SK-N-SH treated with all-trans-retinoic acid at 6 μM for 48 hours (cell line): ENCODE measurements at regions not wholly inside any gene's neighbourhood (a gene's known extent, or its start where the extent isn't known, plus 50 kb on each side); places are given as distances from the start of the nearest gene placed in this dataset.

ENCODE experiments used
- ATAC-seq: fragments of 200-7000 bp; cut with Tn5 transposase; 3 replicates; pipeline ENCODE4 v1.9.1; 2020; ENCODE audit warnings: mild to moderate bottlenecking, moderate library complexity
- ARNTL ChIP-seq: fragments of 450-650 bp; formaldehyde crosslinking; IDR thresholded peaks from 2 replicates; pipeline ENCODE4 v1.5.0; 2020; ENCODE audit warnings: low read depth, mild to moderate bottlenecking, moderate library complexity, borderline replicate concordance
- CREB5 ChIP-seq: fragments of 250-450 bp; sonication (Bioruptor Pico); IDR thresholded peaks from 2 replicates; pipeline ENCODE4 v1.5.1; 2020; ENCODE audit warnings: low read depth, mild to moderate bottlenecking, moderate library complexity
- CSDC2 ChIP-seq: fragments of 250-450 bp; sonication (Bioruptor Pico); IDR thresholded peaks from 2 replicates; pipeline ENCODE4 v1.5.0; 2020; ENCODE audit warnings: mild to moderate bottlenecking, moderate library complexity
- GLIS3 ChIP-seq: fragments of 250-450 bp; sonication (Bioruptor Pico); IDR thresholded peaks from 2 replicates; pipeline ENCODE4 v1.5.0; 2020; ENCODE audit warnings: mild to moderate bottlenecking, moderate library complexity
- OSR1 ChIP-seq: fragments of 250-450 bp; sonication (Bioruptor Pico); IDR thresholded peaks from 2 replicates; pipeline ENCODE4 v1.8.0; 2022; ENCODE audit warnings: moderate library complexity, mild to moderate bottlenecking, inconsistent platforms
- PATZ1 ChIP-seq: fragments of 250-450 bp; sonication (Bioruptor Pico); IDR thresholded peaks from 2 replicates; pipeline ENCODE4 v1.8.0; 2020; ENCODE audit warnings: mild to moderate bottlenecking, moderate library complexity, borderline replicate concordance
- PPARA ChIP-seq: fragments of 250-450 bp; sonication (Bioruptor Pico); IDR thresholded peaks from 2 replicates; pipeline ENCODE4 v1.5.0; 2020; ENCODE audit warnings: mild to moderate bottlenecking, borderline replicate concordance
- RARB ChIP-seq: fragments of 250-450 bp; sonication (Bioruptor Pico); IDR thresholded peaks from 2 replicates; pipeline ENCODE4 v1.8.0; 2021; ENCODE audit warnings: mild to moderate bottlenecking, moderate library complexity
- TCF4 ChIP-seq: fragments of 250-450 bp; sonication (Bioruptor Pico); IDR thresholded peaks from 2 replicates; pipeline ENCODE4 v1.8.0; 2021; ENCODE audit warnings: mild to moderate bottlenecking, moderate library complexity, borderline replicate concordance
- TOX ChIP-seq: fragments of 250-450 bp; sonication (Bioruptor Pico); IDR thresholded peaks from 2 replicates; pipeline ENCODE4 v1.8.0; 2021; ENCODE audit warnings: mild to moderate bottlenecking, moderate library complexity, borderline replicate concordance
- ZC3H10 ChIP-seq: fragments of 250-450 bp; sonication (Bioruptor Pico); IDR thresholded peaks from 2 replicates; pipeline ENCODE4 v1.5.1; 2021; ENCODE audit warnings: mild to moderate bottlenecking, moderate library complexity
- ZFP3 ChIP-seq: fragments of 250-450 bp; sonication (Bioruptor Pico); IDR thresholded peaks from 2 replicates; pipeline ENCODE4 v1.5.0; 2020; ENCODE audit warnings: mild to moderate bottlenecking, moderate library complexity
- ZFP30 ChIP-seq: fragments of 450-650 bp; formaldehyde crosslinking; IDR thresholded peaks from 2 replicates; pipeline ENCODE4 v1.5.0; 2022; ENCODE audit warnings: mild to moderate bottlenecking, moderate library complexity
- ZNF565 ChIP-seq: fragments of 450-650 bp; formaldehyde crosslinking; conservative IDR thresholded peaks from 2 replicates; pipeline ENCODE4 v1.5.0; 2020; ENCODE audit warnings: low read depth, mild to moderate bottlenecking, moderate library complexity
- ZNF70 ChIP-seq: fragments of 450-650 bp; formaldehyde crosslinking; IDR thresholded peaks from 2 replicates; pipeline ENCODE4 v1.5.0; 2020; ENCODE audit warnings: mild to moderate bottlenecking, moderate library complexity
- ZNF8 ChIP-seq: fragments of 450-650 bp; formaldehyde crosslinking; IDR thresholded peaks from 2 replicates; pipeline ENCODE4 v1.5.0; 2020; ENCODE audit warnings: mild to moderate bottlenecking, moderate library complexity
- TF ChIP-seq, protein P1 (sequence below): fragments of 250-450 bp; sonication (Bioruptor Pico); IDR thresholded peaks from 2 replicates; pipeline ENCODE4 v1.5.0; 2020; ENCODE audit warnings: mild to moderate bottlenecking, moderate library complexity
- TF ChIP-seq, protein P2 (sequence below): fragments of 250-450 bp; sonication (Bioruptor Pico); IDR thresholded peaks from 2 replicates; pipeline ENCODE4 v1.8.0; 2021; ENCODE audit warnings: low read depth, mild to moderate bottlenecking, moderate library complexity, borderline replicate concordance

- TF ChIP-seq OSR1 (CRISPR knock-in tag) (no peak), CSDC2 (CRISPR knock-in tag) (no peak), ARNTL (CRISPR knock-in tag) (no peak), ZNF70 (no peak)
- ATAC-seq: no peak
Observed at GRCh38 chr11:32331792-32332191, 103.5 kb downstream of the WT1 start.

GRCh38 chr11:32332990-32333319 is 102.4 kb downstream of the WT1 start:
- ATAC-seq: peak; percentile 71
- TF ChIP-seq ZFP3 (CRISPR knock-in tag) (no peak), ZNF565 (CRISPR knock-in tag) (no peak), CSDC2 (CRISPR knock-in tag) (no peak), ZNF70 (no peak), TOX (CRISPR knock-in tag) (no peak), ZC3H10 (no peak)
- TF ChIP-seq, protein P1, sequence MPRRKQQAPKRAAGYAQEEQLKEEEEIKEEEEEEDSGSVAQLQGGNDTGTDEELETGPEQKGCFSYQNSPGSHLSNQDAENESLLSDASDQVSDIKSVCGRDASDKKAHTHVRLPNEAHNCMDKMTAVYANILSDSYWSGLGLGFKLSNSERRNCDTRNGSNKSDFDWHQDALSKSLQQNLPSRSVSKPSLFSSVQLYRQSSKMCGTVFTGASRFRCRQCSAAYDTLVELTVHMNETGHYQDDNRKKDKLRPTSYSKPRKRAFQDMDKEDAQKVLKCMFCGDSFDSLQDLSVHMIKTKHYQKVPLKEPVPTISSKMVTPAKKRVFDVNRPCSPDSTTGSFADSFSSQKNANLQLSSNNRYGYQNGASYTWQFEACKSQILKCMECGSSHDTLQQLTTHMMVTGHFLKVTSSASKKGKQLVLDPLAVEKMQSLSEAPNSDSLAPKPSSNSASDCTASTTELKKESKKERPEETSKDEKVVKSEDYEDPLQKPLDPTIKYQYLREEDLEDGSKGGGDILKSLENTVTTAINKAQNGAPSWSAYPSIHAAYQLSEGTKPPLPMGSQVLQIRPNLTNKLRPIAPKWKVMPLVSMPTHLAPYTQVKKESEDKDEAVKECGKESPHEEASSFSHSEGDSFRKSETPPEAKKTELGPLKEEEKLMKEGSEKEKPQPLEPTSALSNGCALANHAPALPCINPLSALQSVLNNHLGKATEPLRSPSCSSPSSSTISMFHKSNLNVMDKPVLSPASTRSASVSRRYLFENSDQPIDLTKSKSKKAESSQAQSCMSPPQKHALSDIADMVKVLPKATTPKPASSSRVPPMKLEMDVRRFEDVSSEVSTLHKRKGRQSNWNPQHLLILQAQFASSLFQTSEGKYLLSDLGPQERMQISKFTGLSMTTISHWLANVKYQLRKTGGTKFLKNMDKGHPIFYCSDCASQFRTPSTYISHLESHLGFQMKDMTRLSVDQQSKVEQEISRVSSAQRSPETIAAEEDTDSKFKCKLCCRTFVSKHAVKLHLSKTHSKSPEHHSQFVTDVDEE (CRISPR knock-in tag): no peak

DNA sequence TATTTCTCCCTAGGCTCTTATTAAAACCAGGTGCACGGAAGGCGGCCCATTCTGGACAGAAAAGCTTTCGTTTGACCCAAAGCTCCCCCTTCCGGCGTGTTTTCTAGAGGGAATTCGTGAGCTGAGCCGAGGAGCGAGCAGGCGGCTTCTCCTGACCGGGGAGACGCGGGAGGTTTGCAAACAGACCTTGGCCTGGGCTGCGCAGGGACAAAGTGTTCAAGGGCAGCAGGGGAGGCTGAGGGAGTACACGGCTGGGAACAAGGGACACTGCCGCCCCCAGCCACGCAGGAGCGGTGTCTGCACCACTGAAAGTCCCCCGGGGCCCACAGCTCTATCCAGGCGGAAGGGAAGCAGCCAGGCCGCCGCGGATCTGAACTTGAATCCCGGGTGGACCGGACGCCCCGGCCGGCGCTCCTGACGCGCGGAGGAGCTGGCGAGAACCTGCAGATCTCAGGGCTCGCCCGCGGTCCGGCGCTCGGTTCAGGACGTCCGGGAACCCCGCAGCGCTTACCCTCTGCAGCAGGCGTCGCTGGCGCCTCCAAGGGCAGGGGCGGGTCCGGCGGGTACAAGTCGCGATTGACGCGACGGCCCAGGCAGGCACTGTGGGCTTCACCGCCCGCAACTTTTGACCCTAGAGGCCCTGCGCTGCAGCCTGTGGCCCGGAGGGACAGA is 101.9 kb downstream of the WT1 start:
- peak; percentile 93 for ATAC-seq
- TF ChIP-seq PPARA (CRISPR knock-in tag): no peak
- TF ChIP-seq ZFP30 (CRISPR knock-in tag): no peak
- no peak for TF ChIP-seq ZNF8 (CRISPR knock-in tag)
- no peak for TF ChIP-seq ZNF70

DNA sequence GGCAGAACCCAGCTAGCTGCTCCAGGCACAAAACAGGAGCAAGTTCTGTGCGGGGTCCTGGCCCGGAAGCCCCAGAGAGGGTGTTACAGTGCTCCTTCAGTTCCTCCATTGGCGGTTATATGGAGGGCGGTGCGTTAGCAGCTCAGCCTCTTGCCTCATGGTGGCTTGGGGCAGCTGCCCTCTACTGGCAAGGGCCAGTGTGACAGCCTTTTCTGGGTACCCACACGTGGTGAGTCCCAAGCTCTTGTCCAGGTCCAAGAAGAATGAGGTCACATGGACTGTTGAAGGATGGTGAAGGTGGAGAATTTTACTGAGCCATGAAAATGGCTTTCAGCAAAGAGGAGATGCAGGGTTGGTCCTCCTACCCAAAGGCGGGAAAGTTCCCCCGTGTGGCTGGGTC is 100.5 kb downstream of the WT1 start:
- TF ChIP-seq ZFP3 (CRISPR knock-in tag) (no peak), ARNTL (CRISPR knock-in tag) (no peak), PATZ1 (CRISPR knock-in tag) (no peak), TOX (CRISPR knock-in tag) (no peak), CSDC2 (CRISPR knock-in tag) (no peak), GLIS3 (CRISPR knock-in tag) (no peak), TCF4 (CRISPR knock-in tag) (no peak), ZNF70 (no peak), RARB (CRISPR knock-in tag) (no peak), PPARA (CRISPR knock-in tag) (no peak), ZNF565 (CRISPR knock-in tag) (no peak), OSR1 (CRISPR knock-in tag) (no peak), ZC3H10 (no peak), CREB5 (CRISPR knock-in tag) (no peak)
- TF ChIP-seq, protein P1 (CRISPR knock-in tag): no peak
- TF ChIP-seq, protein P2, sequence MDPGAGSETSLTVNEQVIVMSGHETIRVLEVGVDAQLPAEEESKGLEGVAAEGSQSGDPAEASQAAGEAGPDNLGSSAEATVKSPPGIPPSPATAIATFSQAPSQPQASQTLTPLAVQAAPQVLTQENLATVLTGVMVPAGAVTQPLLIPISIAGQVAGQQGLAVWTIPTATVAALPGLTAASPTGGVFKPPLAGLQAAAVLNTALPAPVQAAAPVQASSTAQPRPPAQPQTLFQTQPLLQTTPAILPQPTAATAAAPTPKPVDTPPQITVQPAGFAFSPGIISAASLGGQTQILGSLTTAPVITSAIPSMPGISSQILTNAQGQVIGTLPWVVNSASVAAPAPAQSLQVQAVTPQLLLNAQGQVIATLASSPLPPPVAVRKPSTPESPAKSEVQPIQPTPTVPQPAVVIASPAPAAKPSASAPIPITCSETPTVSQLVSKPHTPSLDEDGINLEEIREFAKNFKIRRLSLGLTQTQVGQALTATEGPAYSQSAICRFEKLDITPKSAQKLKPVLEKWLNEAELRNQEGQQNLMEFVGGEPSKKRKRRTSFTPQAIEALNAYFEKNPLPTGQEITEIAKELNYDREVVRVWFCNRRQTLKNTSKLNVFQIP (CRISPR knock-in tag): no peak
- no peak for ATAC-seq
